HG03039 (cell line): ENCODE measurements at regions not wholly inside any gene's neighbourhood (a gene's known extent, or its start where the extent isn't known, plus 50 kb on each side); places are given as distances from the start of the nearest gene placed in this dataset.
"Not testable (repeated sequence)": the region's sequence is repeated elsewhere in the genome, so short reads cannot be mapped to it uniquely, and the experiment has no call there.

Source experiments
- ATAC-seq: cut with Tn5 transposase; IDR thresholded peaks from one replicate; pipeline ENCODE4 v1.9.1; 2021; ENCODE audit warnings: mild to moderate bottlenecking, moderate library complexity; ENCODE audit not compliant: unreplicated experiment

GRCh38 chr2:13495051-13495450 is 778.3 kb downstream of the TRIB2 start:
- ATAC-seq = no peak

- peak; percentile 94 for ATAC-seq
Observed at GRCh38 chr2:13504808-13505207, 788.1 kb downstream of the TRIB2 start.

GRCh38 chr2:13508671-13509070 is 791.9 kb downstream of the TRIB2 start:
- no peak for ATAC-seq

- no peak for ATAC-seq
Observed at GRCh38 chr2:13515254-13515653, 798.5 kb downstream of the TRIB2 start.

GRCh38 chr2:13522096-13522495 is 805.4 kb downstream of the TRIB2 start:
- ATAC-seq = no peak

- peak; percentile 93 for ATAC-seq
Observed at GRCh38 chr2:13522917-13523821, 806.4 kb downstream of the TRIB2 start.

- peak; percentile 32 for ATAC-seq
Observed at GRCh38 chr2:13524492-13524891, 807.8 kb downstream of the TRIB2 start.

- not testable (repeated sequence) for ATAC-seq
Observed at GRCh38 chr2:13531735-13532410, 815.1 kb downstream of the TRIB2 start.

GRCh38 chr2:13532781-13533523 is 816.2 kb downstream of the TRIB2 start:
- not testable (repeated sequence) for ATAC-seq

GRCh38 chr2:13533524-13533922 is 816.8 kb downstream of the TRIB2 start:
- no peak for ATAC-seq

GRCh38 chr2:13536941-13537340 is 820.2 kb downstream of the TRIB2 start:
- ATAC-seq = no peak

GRCh38 chr2:13537771-13538349 is 821.1 kb downstream of the TRIB2 start:
- ATAC-seq = no peak

GRCh38 chr2:13539296-13539695 is 822.6 kb downstream of the TRIB2 start:
- ATAC-seq = no peak

- no peak for ATAC-seq
Observed at GRCh38 chr2:13542061-13542460, 825.3 kb downstream of the TRIB2 start.

- ATAC-seq = no peak
Observed at GRCh38 chr2:13542642-13543041, 825.9 kb downstream of the TRIB2 start.

- ATAC-seq = peak; percentile 60
Observed at GRCh38 chr2:13543550-13543949, 826.8 kb downstream of the TRIB2 start.

- ATAC-seq = peak; percentile 44
Observed at GRCh38 chr2:13545320-13545719, 828.6 kb downstream of the TRIB2 start.

- no peak for ATAC-seq
Observed at GRCh38 chr2:13546131-13546530, 829.4 kb downstream of the TRIB2 start.

GRCh38 chr2:13550285-13551231 is 833.8 kb downstream of the TRIB2 start:
- ATAC-seq = no peak

GRCh38 chr2:13558368-13558767 is 841.6 kb downstream of the TRIB2 start:
- ATAC-seq = peak; percentile 77
